ENCODE measurements at regions not wholly inside any gene's neighbourhood (a gene's known extent, or its start where the extent isn't known, plus 50 kb on each side); places are given as distances from the start of the nearest gene placed in this dataset.
"Not testable (repeated sequence)": the region's sequence is repeated elsewhere in the genome, so short reads cannot be mapped to it uniquely, and the experiment has no call there.

DNA sequence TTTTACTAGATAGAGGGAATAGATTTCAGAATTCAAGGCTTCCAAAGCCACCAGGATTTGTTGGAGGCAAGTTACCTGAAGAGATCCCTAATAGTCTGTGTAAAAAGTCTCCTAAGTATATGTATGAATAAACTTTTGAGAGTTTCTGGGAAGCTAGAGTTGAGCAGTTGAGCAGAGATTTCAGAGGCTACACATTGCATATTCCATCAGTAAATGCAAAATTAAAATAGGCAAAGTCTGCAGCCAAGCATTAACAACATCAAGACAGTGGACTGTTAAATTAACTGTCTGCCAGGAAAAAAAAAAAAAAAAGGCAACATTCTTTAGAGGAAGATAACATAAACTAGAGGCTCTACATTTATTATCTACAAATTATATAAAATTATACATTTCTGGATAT is 420.4 kb upstream of the TMEFF2 start:
- DNase-seq (ENCODE audit: low read depth), result no peak

DNA sequence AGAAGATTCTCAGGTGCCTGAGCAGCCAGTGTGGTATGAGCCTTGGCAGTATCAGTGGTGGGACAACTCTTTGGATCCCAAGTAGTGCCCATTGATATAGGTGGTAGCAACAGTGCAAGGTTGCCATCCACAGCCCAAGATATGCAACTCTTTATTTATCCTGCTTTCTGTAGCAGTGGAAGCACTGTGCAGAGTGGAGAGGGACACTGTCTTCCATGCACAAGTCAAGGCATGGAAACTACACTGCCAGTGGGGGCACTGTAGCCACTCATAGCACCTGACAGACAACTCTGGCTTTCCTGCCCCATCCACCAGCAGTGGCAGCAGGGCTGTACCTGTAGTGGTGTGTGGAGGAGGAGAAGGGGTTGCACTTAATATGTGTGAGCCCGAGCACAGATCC is 409.6 kb upstream of the TMEFF2 start:
- no peak for DNase-seq (ENCODE audit: low read depth)

DNA sequence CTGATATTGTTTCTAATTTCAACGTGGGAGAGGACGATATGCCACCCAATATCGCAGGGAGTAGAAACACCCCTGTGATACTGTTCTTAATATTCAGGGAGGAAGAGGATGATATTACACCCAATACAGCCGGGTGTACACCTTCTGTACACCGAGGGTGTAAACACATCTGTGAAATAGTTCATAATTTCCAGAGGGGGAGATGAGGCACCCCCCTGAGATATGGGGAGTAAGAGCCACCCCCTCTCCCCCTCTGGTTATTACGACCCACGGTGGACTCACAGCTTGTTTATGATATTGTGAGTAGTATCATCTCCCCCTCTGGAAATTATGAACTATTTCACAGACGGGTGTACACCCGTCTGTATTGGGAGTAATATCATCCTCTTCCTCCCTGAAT is 403.9 kb upstream of the TMEFF2 start:
- DNase-seq (ENCODE audit: low read depth), result not testable (repeated sequence)

GRCh38 chr2:192593561-192593960 is 398.8 kb upstream of the TMEFF2 start:
- DNase-seq (ENCODE audit: low read depth), result no peak

DNA sequence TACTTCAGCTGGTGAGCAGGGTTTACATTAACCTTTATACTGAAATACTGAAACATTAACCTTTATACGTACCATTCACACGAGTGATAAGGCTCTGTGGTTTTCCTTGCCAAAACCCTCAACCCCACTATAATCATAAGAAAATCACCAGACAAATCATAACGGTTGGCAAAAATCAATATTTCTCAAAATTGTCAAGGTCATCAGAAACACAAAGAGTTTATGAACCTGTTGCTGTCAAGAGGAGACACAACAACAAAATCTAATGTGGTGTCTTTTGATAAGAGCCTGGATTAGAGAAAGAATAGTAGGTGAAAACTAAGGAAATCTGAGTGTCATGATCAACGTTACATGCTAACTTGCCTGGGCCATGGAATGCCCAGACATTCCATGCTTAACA is 396.9 kb upstream of the TMEFF2 start:
- no peak for DNase-seq (ENCODE audit: low read depth)

- no peak for DNase-seq (ENCODE audit: low read depth)
These were observed 390.7 kb upstream of the TMEFF2 start for GRCh38 chr2:192585418-192585817.

GRCh38 chr2:192584976-192585375 is 390.2 kb upstream of the TMEFF2 start:
- no peak for DNase-seq (ENCODE audit: low read depth)

- no peak for DNase-seq (ENCODE audit: low read depth)
These were observed 385.4 kb upstream of the TMEFF2 start for GRCh38 chr2:192579965-192580700.

DNA sequence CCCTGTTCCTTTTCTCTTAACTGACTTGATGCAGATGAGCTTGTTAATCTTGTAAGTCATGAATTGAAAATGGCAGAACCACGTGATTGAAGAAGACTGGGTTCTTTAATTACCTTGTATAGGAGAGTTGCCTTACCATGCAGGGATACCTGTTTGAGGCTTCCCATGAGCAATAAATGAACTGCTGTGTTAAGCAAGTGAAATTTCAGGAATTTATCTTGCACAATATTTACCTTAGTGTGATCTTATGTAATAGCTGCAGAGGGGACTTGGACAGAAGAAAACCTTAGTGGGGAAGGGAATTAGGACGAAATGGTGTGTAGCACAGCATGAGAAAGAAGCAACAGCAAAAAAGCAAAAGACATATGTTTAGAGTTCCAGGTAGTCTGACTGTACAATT is 384.0 kb upstream of the TMEFF2 start:
- no peak for DNase-seq (ENCODE audit: low read depth)

GRCh38 chr2:192577706-192578105 is 383.0 kb upstream of the TMEFF2 start:
- DNase-seq (ENCODE audit: low read depth), result no peak

GRCh38 chr2:192574552-192574951 is 379.8 kb upstream of the TMEFF2 start:
- no peak for DNase-seq (ENCODE audit: low read depth)

DNA sequence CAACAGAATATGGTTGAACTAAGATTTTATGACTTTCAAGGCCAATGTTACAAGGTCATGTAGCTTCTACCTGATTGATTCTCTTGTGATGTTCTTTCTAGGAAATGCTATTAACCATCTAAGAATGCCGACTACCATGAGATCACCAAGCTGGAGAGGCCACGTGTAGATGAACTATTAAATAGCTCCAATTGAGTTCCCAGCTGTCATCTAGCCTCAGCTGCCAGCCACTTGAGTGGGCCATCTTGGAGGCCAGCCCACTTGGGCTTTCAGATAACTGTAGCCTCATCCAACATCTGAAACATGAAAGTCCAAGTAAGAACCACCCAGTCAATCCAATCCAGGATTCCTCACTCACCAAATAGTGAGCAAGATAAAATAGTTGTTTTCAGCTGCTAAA is 376.9 kb upstream of the TMEFF2 start:
- DNase-seq (ENCODE audit: low read depth), result no peak

DNA sequence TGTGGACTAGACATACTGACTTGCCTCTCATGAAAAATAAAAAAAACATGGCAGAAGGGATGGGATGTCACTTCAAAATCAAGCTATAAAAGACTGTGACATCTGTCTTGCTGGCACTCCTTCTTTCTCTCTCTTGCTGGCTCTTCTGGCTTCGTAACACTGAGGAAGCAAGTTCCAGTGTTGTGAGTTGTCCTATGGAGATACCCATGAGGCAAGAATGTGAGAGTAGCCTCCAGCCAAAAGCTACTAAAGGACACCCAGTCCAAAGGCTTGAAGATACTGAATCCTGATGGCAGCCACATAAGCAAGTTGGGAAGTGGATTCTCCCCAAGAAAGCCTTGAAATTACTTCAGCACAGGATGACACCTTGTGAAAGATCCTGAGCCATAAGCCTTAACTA is 376.1 kb upstream of the TMEFF2 start:
- DNase-seq (ENCODE audit: low read depth), result no peak

GRCh38 chr2:192566863-192567262 is 372.1 kb upstream of the TMEFF2 start:
- DNase-seq (ENCODE audit: low read depth), result no peak

DNA sequence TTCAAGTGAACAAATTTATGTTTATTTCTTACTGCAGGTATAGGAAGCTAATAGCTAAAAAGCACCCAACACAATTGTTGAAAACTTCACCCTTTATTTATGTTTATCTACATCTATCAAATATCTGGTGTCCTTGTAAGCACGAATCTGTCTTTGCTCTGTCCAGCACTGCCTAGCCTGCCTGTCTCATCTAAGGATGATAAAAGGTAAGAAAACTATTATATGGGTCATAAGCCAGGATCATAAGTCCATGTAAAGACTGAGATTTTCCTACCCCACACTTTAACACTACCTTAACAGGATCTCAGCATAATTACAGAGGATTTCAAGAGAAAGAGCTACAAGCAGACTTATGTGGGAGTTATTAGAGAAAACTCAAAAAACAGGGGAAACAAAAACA is 365.6 kb upstream of the TMEFF2 start:
- no peak for DNase-seq (ENCODE audit: low read depth)

DNA sequence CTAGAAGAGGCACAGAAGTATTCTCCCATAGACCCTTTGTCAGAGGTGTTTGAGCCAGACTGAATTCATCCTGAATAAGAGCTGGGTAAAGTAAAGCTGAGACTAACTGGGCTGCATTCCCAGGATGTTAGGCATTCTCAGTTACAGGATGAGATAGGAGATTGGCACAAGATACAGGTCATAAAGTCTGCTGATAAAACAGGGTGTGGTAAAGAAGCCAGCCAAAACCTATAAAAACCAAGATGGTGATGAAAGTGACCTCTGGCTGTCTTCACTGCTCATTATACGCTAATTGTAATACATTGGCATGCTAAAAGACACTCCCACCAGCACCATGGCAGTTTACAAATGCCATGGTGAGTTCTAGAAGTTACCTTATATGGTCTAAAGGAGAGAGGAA is 364.9 kb upstream of the TMEFF2 start:
- DNase-seq (ENCODE audit: low read depth), result no peak

- no peak for DNase-seq (ENCODE audit: low read depth)
These were observed 363.9 kb upstream of the TMEFF2 start for GRCh38 chr2:192558637-192559036.

DNA sequence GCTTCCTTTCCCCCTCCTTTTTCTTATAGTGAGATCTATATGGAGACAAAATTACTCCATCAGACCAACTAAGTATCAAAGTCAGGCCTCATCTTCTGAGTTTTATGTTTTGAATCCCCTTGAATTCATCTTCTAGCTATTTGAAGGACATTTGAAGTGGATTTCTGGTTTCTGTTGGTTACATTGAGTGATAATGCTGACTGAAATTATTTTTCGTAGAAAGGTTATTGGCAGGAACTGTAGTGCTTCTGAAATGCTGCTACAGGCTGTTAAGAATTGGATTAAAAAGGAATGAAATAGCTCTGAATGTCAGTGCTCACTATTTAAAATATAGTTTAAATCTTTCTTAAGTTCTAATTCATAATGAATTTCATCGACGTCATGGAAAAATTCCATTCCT is 361.0 kb upstream of the TMEFF2 start:
- no peak for DNase-seq (ENCODE audit: low read depth)

DNA sequence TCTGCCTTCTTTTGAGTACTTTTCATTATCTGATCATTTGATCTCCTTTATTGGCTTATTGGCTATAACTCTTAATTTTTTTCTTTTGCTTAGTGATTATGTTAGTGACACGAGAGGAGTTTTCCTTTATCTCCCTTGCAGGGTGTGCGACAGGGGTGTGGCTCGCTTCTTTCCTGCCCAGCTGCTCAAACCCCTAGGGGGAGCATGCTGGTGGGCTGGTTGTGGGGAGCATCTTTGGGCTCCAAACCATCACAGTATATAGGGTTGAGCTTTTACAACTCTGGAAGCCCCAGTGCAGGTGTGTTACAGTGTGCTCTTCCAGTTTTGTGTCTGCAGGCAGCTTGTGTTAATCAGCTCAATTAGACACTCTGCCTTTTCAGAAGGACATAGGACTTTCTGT is 357.0 kb upstream of the TMEFF2 start:
- no peak for DNase-seq (ENCODE audit: low read depth)

DNA sequence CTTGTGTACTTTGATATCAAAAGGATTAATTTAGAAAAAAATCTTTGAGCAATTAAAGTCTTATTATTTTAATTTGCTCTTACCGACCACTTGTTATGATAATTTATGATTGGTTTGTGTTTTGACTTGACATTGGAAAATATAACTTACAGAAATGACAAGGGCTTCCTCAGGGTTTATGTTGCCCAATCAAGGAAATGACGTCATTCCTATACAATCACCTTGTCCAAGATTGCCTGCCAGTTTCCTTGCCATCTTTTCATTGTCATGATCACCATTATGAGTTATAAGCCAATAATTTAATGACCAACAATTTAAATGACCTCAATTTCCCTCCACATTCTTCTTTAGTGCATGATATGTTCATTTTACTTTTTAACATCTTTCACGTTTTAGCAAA is 351.8 kb upstream of the TMEFF2 start:
- DNase-seq (ENCODE audit: low read depth), result no peak

DNA sequence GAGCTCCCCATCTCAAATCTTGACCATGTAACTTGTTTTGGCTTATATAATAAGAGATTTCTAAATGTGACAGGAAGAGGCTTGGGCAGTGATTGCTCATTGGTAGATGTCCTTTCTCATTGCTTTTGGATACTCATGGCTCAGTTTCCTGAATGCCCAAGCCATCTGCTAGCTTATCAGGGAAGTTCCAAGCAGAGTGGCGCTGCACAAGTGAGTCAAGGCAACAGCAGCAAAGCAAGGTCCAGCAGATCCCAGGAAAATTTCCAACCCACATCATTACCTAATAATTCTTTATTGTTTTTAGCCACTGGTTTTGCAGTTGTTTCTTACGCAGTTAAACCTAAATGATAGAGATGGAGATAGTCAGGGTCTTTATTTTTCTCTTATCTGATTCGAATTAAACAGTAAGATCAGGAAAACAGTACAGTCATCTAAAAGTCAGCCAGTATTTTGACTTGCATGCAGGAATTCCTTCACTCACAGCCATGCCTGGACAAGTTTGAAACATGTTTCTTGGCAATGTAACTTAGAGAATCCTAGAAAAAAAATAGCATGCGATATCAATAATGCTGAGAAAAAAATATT is 349.7 kb upstream of the TMEFF2 start:
- no peak for DNase-seq (ENCODE audit: low read depth)

- not testable (repeated sequence) for DNase-seq (ENCODE audit: low read depth)
These were observed 347.7 kb upstream of the TMEFF2 start for GRCh38 chr2:192542148-192543066.

DNA sequence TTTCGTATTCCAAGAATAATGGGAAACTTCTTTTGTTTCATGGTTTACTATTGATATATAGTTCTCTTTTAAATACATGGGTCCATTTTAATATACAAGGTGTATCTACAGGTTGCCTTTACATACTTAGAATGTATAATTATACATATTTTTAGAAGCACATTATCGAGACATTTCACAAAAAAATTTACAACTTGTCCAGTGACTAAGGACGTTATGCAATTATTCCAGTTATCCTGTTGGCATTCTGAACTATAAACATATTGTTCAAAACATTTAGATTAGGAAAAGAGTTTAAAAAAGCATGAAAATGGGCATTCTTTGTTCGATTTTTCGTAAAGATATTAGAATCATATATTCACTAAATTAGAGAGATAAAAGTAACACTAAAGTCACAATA is 344.6 kb upstream of the TMEFF2 start:
- DNase-seq (ENCODE audit: low read depth), result no peak

Data from CMK (cell line).